Endothelial cell (in vitro differentiated cells): ENCODE measurements at regions not wholly inside any gene's neighbourhood (a gene's known extent, or its start where the extent isn't known, plus 50 kb on each side); places are given as distances from the start of the nearest gene placed in this dataset.

Experiments
- DNase-seq: peaks from one replicate; pipeline ENCODE4 v3.0.0; 2021; ENCODE audit warnings: low spot score
- H3K27ac Mint-ChIP-seq: one replicate; pipeline ENCODE4 v1.8.0; 2021; ENCODE audit warnings: mixed read lengths, inconsistent platforms; ENCODE audit not compliant: unreplicated experiment
- H3K27me3 Mint-ChIP-seq: one replicate; pipeline ENCODE4 v1.8.0; 2021; ENCODE audit warnings: mild to moderate bottlenecking, moderate library complexity, mixed read lengths, inconsistent platforms; ENCODE audit not compliant: unreplicated experiment
- H3K36me3 Mint-ChIP-seq: one replicate; pipeline ENCODE4 v1.8.0; 2021; ENCODE audit warnings: mild to moderate bottlenecking, low read depth, mixed read lengths, inconsistent platforms; ENCODE audit not compliant: unreplicated experiment
- H3K4me1 Mint-ChIP-seq: one replicate; pipeline ENCODE4 v1.8.0; 2021; ENCODE audit warnings: mild to moderate bottlenecking, mixed read lengths, inconsistent platforms; ENCODE audit not compliant: unreplicated experiment
- H3K4me3 Mint-ChIP-seq: one replicate; pipeline ENCODE4 v1.8.0; 2021; ENCODE audit warnings: mild to moderate bottlenecking, mixed read lengths, inconsistent platforms; ENCODE audit not compliant: unreplicated experiment
- H3K9me3 Mint-ChIP-seq: one replicate; pipeline ENCODE4 v1.8.0; 2021; ENCODE audit warnings: mixed read lengths, inconsistent platforms; ENCODE audit not compliant: unreplicated experiment
- TF ChIP-seq, protein P1 (sequence below): fragments of 200-600 bp; sonication (generic); IDR thresholded peaks from one replicate; pipeline ENCODE4 v1.5.0; 2021; ENCODE audit warnings: antibody characterized with exemption; ENCODE audit not compliant: unreplicated experiment

DNA sequence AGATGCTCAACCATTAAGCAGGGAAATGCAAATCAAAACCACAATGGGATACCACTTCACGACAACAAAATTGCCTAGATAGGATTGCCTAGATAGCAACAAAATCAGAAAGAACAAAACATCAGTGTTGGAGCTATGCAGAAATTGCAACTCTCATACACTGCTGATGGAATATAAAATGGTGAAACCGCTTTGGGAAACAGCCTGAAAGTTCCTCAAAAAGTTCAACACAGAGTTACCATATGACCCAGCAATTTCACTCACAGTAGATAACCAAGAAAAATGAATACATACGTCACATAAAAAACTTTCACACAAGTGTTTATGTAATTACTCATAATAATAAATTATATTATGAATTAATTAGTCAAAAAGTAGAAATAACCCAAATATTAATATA, 78.3 kb downstream of the MAFB start:
- Mint-ChIP-seq H3K27ac (no peak overlapping the region), H3K4me1 (no peaks in the 10 kb centered on the region), H3K27me3 (peaks cover 2% of the 10 kb centered on the region), H3K4me3 (no peak overlapping the region), H3K9me3 (no peaks in the 10 kb centered on the region), H3K36me3 (no peaks in the 10 kb centered on the region)
- no peak for DNase-seq
- TF ChIP-seq, protein P1, sequence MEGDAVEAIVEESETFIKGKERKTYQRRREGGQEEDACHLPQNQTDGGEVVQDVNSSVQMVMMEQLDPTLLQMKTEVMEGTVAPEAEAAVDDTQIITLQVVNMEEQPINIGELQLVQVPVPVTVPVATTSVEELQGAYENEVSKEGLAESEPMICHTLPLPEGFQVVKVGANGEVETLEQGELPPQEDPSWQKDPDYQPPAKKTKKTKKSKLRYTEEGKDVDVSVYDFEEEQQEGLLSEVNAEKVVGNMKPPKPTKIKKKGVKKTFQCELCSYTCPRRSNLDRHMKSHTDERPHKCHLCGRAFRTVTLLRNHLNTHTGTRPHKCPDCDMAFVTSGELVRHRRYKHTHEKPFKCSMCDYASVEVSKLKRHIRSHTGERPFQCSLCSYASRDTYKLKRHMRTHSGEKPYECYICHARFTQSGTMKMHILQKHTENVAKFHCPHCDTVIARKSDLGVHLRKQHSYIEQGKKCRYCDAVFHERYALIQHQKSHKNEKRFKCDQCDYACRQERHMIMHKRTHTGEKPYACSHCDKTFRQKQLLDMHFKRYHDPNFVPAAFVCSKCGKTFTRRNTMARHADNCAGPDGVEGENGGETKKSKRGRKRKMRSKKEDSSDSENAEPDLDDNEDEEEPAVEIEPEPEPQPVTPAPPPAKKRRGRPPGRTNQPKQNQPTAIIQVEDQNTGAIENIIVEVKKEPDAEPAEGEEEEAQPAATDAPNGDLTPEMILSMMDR = no peak

DNA sequence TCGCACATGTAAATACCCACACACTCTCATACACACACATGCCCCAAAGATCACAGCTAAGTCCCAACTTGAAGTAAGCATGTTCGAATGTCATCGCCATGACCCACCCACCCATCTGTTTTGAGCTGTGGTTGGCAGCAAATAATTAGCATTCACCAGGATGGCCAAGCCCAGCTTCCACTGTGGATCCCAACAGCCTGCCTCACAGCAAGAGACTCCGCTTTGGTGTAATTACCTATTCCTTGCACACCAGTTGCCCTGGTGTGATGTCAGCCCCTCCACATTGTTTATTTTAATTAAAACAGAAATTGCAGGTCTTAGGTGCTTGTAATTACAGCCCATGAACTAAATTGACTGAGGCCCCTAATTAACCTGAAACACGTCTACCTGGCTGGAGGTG, 81.1 kb downstream of the MAFB start:
- peaks cover 2% of the 10 kb centered on the region for H3K27me3 Mint-ChIP-seq
- no peaks in the 10 kb centered on the region for H3K36me3 Mint-ChIP-seq
- DNase-seq = no peak
- no peak overlapping the region for H3K4me3 Mint-ChIP-seq
- TF ChIP-seq, protein P1 = no peak
- H3K4me1 Mint-ChIP-seq = no peaks in the 10 kb centered on the region
- H3K27ac Mint-ChIP-seq = no peak overlapping the region
- H3K9me3 Mint-ChIP-seq = no peaks in the 10 kb centered on the region

DNA sequence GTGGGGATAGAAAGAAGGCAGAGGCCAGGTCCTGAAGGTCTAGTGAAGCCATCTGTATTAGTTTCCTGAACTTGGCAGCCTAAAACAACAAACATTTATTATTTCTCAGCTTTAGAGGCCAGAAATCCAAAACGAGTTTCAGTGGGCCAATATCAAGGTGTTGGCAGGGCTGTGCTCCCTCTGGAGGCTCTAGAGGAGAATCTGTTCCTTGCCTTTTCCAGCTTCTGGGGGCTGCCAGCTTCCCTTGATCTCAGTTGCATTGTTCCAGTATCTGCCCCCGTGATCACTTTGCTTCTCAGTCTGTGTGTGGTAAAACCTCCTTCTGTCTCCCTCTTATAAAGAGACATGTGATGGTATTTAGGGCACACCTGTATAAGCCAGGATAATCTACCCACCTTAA, 82.4 kb downstream of the MAFB start:
- Mint-ChIP-seq H3K4me3 (no peak overlapping the region), H3K27me3 (peaks cover 2% of the 10 kb centered on the region), H3K27ac (no peak overlapping the region), H3K9me3 (no peaks in the 10 kb centered on the region), H3K36me3 (no peaks in the 10 kb centered on the region), H3K4me1 (no peaks in the 10 kb centered on the region)
- DNase-seq = no peak
- TF ChIP-seq, protein P1 = no peak

DNA sequence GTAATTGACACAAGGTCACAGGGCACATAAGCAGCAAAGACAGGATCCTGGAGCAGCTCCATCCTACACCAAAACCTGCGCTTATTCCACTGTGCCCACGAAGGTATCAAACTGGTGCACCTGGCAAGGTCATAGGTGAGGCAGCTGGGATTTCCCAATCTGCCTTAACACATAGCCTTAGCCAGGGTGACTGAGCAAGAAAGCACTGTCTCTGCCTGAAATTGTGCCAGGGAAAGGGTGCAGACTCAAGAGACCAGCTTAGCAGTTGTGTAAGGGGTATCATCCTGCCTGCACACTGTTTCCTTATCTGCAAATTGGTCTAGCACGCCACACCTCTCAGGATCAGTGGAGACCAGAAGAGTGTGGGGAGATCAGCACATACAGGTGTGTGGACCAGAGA, 82.8 kb downstream of the MAFB start:
- H3K27ac Mint-ChIP-seq = no peak overlapping the region
- H3K4me3 Mint-ChIP-seq = no peak overlapping the region
- H3K4me1 Mint-ChIP-seq = no peaks in the 10 kb centered on the region
- no peaks in the 10 kb centered on the region for H3K9me3 Mint-ChIP-seq
- H3K36me3 Mint-ChIP-seq = no peaks in the 10 kb centered on the region
- TF ChIP-seq, protein P1 = no peak
- DNase-seq = no peak
- peaks cover 2% of the 10 kb centered on the region for H3K27me3 Mint-ChIP-seq

DNA sequence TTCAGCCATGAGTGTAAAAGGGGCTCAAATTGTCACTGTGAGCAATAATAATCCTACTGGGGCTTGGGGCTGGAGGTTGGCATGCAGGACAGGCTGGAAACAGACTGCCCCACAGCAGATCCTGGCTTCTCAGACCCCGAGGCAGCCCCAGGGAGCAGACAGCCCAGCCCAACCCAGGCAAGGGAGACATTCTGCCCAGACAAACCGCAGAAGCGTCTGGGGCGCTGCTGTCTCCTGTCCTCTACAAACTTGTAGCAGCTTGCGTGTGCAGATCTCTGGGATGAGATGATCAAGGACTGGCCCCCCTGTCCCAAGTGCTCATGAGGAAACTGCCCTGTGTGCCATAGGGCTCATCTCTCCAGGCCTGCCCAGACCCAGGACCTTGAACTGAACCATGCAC, 84.6 kb downstream of the MAFB start:
- Mint-ChIP-seq H3K36me3 (no peaks in the 10 kb centered on the region), H3K4me1 (no peaks in the 10 kb centered on the region), H3K27ac (no peak overlapping the region), H3K4me3 (no peak overlapping the region), H3K27me3 (peaks cover 3% of the 10 kb centered on the region), H3K9me3 (peaks cover under 1% of the 10 kb centered on the region)
- no peak for DNase-seq
- TF ChIP-seq, protein P1 = no peak
